ENCODE measurements at regions not wholly inside any gene's neighbourhood (a gene's known extent, or its start where the extent isn't known, plus 50 kb on each side); places are given as distances from the start of the nearest gene placed in this dataset.

DNA sequence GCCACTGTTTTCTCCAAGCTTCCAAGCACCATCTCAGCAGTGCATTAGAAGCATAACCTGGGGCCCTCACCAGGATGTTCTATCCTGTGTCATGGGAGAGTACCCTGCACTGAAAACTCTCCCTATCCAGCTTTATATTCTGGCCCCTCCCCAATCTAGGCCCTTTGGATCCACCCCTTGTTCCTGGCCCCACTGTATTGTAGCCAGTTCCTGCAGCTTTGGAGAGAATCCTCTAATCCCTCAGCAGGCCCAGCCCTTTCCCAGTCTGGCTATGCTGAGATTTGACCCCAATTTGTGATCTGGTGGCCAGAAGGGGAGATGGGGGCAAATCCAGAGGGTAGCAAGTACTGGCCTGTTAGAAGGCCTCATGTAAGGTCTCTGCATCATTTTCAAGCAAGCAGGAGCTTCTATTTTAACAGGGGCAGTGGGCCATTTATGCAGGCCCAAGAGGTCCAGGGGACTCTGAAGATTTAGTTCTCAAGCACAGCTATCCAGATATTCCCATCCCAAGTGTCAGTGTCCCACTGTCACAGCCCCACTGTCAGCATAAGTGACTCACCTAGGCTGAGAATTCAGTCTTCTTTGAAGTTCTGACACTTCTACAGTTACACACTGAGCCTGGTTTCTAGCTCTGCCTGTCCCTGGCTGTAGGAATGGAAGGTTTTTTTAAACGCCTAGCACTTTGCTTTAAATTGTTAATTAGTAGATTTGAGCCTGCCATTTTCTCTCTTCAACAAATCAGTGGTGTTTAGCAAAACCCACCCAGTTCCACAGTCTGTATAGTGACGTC, 589.5 kb upstream of the CADM1 start:
- no peak for DNase-seq

DNA sequence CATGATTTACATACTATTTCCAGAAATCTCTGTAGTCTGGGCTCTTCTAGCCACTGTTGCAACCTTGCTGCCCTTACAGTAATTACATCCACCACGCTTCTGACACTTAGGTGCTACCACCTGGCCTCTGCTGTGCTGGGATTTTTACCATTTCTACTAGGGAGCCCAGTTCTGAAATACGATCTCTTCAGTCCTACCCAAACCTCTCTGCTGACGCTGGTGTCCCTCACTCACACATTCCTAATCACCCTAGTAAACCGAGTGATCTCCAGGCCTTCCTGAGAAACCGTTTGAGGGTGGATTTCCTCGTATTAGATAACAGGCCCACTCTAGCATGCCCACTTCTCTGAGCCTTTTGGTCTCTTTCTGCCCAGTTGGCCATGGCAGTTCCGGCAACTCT, 588.9 kb upstream of the CADM1 start:
- DNase-seq: no peak

- DNase-seq: no peak
Measured at GRCh38 chr11:116086426-116086825, 582.2 kb upstream of the CADM1 start.

DNA sequence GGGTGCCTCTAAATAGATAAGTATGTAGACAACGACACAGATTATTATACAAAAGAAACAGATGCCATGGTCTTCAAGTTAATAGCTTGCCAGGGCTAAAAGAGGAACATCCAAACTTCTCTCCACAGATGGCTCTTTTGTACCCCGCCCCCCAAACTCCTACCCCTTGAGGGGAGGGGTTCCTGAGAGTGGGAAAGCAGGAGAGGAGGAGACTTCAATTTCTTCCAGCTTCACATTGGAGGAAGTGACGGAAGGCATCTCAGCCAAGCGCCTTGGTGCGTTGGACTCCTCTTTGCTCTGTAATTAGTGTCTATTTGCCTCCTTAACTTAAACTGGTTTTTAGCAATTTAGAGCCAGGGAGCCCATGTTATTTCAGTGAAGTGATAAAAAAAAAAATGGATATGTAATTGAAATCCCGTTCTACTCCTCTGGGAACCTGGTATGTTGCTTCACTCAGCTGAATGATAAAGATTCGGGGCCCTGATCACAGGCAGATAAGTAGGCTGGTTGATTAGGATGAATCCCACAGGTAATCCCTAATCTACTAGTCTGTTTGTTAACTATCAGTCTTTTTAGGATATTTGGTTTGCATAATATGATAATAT, 580.9 kb upstream of the CADM1 start:
- no peak for DNase-seq

GRCh38 chr11:116084511-116084910, 580.3 kb upstream of the CADM1 start:
- DNase-seq: no peak

DNA sequence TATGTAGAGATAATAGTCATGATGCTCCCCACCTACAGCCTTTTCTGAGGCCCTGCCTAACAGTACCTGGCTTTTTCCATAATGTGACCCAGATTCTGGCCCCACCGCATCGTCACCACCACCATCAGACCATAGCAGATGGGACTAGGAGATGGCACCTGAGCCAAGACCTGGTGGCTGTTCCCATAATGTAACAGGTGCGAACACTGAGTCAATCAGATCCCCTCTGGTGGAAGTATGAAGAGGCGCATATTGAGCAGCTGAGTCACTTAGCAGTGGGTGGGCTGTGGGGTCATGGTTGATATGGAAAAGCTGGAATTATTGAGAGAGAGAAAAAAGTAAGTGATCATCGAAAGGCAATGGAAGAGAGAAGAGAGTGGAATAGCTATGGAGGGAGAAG, 578.0 kb upstream of the CADM1 start:
- no peak for DNase-seq

DNA sequence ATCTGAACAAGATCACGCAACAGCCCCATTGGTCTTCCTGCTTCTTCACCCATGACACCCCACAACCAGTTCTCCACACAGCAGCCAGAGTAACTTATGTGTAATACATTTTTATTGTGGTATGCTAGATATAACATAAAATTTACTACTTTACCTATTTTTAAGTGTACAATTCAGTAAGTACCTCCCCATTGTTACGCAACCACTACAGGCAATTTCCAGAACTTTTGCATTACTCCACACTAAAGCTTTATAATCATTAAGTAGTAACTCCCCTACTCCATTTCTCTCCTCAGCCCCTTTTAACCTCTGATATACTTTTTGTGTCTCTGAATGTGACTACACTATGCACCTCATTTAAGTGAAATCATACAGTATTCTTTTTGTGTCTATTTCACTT, 575.4 kb upstream of the CADM1 start:
- no peak for DNase-seq

DNA sequence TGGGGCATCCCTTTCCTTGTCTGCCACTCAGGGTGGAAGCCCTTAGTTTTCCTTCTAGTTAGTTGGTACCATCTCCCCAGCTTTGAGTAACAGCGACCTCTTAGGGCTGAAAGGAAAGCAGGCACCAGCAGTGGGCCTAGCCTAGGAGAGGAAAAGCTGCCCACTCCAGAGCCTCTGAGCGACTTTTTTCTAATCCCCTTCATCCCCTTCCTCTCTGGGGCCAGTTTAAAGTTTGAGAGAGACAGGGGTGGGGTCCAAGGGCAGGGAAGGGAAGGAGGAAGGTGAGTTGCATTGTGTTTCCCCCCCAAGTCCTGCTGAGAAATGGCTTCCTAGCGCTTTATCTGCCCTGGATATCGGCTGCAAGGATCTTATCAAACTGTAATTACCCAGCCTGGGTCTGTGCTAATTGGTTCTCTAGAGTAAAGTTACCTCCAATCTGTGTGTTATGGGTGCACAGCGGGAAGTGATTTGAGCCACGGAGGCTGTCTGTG, 573.9 kb upstream of the CADM1 start:
- DNase-seq: peak; percentile 38

DNA sequence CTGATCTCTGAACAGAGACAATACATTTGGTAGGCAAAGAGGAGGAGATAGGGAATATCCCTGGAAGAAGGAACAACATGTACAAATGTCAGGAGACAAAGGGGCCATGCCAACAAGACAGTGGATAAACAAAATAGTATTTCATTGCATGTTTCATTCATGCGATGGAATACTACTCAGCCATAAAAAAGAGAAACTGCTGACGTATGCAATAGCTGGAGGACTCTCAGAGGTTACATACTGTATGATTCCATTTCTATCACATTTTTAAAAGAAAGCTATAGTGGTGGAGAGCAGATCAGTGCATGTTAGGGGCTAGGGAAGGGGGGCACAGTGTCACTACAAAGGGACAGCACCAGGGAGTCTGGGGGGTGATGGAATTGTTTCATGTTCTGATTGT, 572.9 kb upstream of the CADM1 start:
- DNase-seq: no peak

DNA sequence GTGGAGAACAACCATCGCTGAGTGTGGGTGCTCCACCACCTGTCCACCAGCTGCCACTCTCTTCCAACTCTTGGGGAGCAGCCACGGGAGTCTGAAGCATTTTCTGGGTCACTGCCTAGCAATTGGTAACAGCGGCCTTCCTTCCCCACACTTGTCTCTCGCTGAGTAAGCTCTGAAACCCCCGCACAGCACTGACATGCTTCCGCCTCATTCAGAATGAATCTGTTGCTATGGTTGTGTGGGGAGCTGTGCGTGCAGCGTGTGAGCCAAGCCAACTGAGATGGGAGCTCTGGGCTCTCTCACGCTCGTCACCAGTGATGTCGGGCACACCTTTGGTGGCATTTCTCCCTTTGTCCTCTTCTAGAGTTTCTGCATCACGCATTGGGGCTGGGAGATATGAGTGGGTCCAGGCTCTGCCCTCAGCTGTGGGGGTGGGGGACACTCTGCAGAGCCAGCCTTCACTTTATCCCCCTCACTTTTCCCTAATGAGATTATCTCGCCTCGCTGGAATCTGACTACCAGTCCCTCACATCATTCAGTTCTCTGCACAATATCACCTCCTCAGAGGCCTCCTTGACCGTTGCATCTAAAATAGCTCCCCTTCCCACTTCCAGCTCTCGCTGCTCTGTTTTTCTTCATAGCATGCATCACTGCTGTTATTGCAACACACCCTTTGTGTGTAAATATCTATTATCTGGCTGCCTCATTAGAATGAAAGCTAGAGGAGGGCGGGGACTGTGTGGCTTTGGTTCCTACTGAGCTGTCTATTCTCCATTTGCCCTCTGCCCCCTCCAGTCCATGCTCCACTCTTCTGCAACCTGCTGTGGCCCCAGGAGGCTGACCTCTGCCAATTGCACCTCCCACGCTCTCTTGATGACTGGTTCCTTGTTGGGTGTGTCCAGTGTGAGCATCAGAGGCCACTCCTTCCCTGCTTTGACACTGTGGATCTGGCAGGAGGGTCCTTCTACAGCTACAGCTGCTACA, 569.9 kb upstream of the CADM1 start:
- DNase-seq: peak; percentile 35

DNA sequence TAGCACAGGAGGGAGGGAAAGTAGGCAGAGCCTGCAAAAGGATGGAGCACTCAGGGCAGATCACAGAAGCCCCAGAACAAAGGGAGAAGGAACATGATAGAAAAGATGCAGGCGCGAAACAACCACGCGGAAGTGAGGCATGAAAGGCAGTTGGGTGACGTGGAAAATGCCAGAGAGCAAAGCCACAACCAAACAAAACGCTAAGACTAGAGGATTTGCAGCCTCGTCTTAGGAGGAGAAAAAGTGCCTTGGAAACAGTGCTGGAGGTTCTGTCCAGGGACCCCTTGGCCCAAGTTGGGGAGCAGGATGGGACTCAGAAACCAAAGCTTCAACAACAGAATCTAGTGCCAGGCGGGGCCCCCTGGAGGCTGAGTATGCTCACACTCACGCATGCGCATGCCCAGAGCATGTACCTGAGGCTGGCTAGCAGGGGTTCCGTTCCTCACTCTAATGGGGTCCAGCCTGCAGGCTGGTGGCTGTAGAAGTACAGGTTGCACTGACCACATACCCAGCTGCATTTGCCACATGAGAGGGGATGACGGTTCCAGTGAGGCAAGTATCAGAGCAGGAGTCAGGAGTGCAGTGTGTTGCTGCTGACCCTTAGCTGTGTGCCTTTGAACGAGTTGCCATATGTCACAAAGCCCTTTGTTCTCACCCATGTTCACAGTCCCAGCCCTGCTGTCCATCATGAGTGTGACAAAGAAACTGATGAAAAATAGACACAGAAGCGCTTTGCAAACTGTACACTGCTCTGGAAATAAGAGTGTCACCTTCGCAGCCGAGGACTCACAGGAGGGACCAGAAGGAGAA, 568.6 kb upstream of the CADM1 start:
- DNase-seq: no peak

DNA sequence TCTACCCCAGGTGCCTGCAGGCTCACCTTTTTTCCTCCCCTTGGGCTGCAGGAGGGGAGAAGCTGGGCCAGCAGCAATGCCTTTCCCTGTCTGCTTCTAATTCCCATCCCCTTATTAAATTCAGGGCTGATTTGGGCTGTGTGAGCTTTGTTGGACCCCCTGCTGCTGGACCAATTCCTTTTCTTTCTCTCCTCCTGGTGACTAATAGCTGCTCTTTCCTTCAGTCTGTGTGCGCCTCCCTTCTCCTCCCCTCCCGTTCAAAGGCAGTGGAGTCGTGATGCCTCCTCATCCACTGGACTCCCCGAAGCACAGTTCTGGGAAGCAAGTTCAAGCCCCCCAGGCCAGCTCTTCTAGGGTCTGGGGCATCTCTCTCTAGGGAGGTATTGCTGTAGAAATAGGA, 567.9 kb upstream of the CADM1 start:
- no peak for DNase-seq

DNA sequence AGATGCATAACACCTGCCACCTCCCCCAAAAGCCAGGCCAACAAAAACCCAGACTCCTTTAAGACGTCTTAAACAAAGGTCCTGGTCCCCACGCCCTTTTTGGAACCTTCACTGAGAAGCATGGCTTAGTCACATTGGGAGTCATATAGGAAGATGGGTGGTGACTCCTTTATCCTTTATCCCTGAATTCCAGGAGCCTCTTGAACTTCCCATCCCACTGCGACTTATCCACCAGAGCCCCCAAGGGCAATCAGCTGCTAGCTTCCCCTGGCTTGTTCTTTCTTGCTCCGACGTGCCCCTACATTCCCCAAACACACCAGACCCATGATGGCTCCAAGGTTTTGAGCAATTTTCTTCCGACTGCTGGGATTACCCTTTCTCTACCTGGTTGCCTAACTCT, 567.0 kb upstream of the CADM1 start:
- DNase-seq: no peak

DNA sequence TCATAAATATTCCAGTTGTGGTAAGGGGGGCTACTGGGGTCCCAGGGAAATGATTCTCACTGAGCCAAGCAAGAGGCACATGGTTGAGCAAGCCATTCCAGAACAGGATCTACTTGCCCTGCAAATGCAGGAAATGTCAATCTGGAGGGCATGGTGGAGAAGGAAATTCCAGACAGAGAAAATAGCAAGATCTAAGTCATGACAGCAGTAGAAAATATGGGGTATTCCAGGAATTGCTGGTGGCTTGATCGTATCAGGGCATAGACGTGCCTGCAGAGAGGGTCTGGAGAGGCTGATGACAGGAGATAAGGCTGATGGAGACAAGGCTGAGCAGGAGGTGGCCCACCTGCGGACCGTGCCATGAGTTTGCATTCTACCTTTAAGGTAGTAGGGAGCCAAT, 566.3 kb upstream of the CADM1 start:
- DNase-seq: no peak

DNA sequence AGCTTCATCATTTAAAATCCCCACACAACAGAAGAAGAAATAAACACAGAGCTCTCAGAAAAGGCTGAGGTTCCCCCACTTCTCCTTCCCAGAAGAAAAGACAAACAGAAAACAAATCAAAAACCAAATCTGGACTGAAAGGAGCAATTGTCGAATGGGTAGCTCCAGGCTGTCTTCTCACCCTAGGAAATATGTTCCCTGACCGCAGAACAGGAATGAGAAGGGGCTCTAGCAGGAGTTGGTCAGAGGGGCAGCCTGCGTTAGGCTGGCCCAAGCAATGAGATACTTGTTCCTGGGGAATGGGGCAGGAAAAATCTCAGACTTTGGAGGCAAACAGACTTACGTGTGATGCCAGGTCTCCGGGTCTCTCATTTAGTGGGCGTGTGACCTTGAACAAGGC, 562.6 kb upstream of the CADM1 start:
- no peak for DNase-seq

DNA sequence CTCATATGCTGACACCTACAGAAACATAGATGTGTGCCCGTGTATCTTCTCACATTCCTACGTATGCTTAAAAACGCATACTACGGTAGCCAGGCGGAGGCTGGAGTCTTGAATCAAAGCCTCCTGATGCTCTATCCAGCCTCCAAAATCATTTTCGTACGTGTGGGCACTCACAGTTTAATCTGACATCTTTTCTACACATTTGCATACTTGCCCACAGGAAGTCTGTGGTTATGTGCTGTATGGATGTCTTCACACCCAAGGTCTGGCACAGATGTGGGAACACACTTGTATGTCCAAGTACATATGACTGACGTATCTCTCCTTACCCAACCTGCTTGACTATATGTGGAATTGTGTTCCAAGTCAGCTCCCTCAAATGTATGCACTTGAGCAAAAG, 561.8 kb upstream of the CADM1 start:
- no peak for DNase-seq

- no peak for DNase-seq
Measured at GRCh38 chr11:116065191-116065895, 561.1 kb upstream of the CADM1 start.

GRCh38 chr11:116062490-116063171, 558.4 kb upstream of the CADM1 start:
- DNase-seq: peak; percentile 84

DNA sequence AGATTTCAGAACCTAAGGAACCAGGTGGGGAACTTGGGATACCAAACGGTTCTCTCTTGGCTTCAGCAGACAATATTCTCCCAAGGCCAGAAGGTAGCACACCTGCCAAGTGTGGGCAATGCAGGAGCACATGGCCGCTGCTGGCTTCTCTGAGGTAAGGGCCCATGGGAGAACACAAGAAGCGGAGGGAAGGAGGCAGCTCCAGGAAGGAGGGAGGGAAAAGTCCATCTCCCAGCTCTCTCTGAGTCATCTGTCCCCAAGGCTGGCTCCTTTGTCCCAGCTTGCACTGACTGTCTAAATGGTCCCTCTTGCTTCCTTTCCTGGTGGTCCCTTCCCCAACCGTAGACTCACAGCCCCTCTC, 557.9 kb upstream of the CADM1 start:
- no peak for DNase-seq

- DNase-seq: no peak
Measured at GRCh38 chr11:116061322-116061721, 557.1 kb upstream of the CADM1 start.

DNA sequence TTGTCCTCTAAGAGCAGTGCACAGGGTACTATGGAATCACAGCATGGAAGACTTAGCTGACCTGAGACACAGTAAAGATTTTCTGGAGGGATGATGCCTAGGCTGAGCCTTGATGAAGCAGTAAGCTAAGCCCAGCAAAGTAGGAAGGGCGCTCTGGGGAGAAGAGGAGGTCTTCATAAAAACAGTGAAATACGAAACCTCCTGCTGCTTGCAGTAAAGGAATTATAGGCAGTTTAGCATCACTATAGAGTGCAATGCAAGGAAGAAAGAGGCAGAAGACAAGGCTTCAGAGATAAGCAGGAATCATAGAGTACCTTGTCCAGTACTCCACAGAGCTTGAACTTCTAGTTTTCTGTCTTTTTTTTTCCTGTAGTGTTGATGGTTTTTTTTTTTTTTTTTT, 555.7 kb upstream of the CADM1 start:
- DNase-seq: no peak
